Posterior cingulate gyrus (tissue), 11 donors: ENCODE measurements at regions not wholly inside any gene's neighbourhood (a gene's known extent, or its start where the extent isn't known, plus 50 kb on each side); places are given as distances from the start of the nearest gene placed in this dataset.
"Not testable (repeated sequence)": the region's sequence is repeated elsewhere in the genome, so short reads cannot be mapped to it uniquely, and the experiment has no call there.

Experiments used
- DNase-seq, 10 donors: peaks; one replicate each; pipeline versions ENCODE4 v3.0.0 to v3.0.0-alpha.2; 2020 to 2021; ENCODE audit warnings: mixed read lengths in 3 of 10
- intact Hi-C: fragments of 100-400 bp; cut with DNase I; formaldehyde crosslinking; loops from one replicate; pipeline ENCODE4 v1.15.1; 2023

DNA sequence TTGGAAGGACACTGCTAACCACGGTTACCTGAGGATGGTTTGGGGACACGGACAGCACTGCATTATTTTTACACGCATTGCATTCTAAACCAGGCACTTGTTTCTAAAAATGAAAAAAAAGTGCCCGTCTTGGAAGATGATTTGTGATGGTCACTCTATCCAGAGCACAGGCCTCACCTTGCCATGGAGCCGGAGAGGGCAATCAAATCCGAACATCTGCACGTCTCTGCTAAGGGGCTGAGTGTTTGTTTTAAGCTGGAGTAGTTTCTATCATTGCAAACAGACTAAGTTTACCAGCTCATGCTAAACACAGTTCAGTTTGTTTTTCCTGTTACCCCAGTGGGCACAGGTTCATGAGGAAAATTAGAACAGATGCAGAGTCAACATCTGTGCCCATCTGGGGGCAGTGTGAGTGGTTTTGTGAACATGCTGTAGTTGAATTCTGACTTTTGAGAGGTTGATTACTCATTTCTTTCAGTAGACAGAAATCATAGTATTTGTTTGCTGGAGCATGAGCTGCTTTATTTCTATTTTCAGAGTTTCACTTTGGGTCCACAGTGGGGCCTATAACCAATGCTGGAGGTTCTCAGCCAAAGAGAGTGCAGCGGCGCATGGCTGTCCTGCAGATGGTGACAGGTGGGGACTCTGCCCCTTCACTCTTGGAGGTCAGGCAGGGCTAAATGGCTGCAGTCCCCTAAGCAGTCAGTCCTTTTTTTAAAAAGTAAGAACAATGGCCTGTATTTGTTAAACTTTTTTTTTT lies 65.4 kb upstream of the ENPP6 start:
- intact Hi-C loops: no loop called here
- DNase-seq: no peak

- no peak for DNase-seq
- intact Hi-C loops: no loop called here
Observed at GRCh38 chr4:184282251-184282713, 64.6 kb upstream of the ENPP6 start.

DNA sequence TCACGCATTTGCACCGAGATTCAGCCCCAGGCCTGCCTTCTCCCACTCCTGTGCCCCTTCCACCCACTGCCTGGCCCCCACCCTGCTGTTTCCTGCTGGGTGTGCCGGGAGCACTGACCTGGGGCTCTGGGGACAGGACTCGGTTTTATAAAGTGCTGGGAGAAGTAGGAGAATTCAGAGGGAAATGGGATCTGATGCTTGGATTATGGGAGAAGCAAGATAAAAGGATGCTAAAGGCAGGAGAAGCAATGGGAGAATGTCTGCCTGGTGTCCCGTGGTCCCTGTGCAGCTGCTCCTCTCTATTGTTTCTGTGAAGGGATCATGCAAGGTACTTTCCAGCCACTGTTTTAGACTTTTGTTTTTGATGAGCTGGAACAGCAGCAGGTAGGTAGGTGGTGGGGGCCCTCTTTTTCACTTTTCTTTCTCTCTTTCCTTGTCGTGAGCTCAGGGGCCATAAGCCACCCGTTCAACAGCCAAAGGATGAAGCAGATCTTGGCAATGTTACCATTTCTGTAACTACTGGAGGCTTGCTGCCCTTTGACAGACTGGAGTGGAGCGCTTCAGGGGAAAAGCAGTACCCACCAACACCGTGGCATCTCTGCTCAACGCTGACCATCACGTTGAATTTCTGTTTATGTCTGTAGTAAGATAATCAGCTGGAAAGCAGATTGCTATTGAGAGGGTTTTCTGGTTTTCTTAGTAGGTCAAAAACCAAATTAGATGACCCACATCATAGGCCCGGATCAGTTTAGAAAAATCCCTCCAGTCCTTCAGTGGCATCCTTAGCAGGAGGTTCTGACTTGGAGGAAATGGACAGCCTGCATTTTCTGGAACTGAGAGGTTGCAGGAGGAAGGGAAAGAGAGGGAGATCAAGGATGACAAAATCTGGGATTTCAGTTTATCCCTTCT lies 63.8 kb upstream of the ENPP6 start:
- intact Hi-C loops: no loop called here
- DNase-seq: no peak

DNA sequence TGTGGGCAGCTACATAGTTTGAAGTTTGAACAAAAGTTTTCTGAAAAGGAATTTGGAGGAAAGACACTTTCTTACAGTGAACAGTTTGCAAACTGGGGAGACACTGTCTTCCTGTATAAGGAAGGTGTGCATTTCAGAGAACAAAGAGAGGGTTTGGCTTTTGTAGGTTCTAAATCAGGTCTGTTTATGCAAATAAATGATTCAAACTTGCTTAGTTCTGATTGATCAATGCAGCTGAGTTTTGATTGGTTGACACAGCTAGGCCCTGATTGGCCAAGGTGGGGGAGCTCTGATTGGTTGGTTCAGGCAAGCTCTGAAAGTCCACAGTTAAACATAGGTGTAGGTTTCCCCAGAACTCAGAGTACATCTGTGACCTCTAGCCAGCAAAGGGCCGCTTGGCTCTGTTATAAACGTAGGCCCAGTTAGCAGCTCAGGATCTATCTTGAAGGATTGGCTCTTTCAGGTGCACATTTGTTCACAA lies 63.0 kb upstream of the ENPP6 start:
- DNase-seq: no peak
- intact Hi-C loops: no loop called here

- DNase-seq: no peak
- intact Hi-C loops: no loop called here
Observed at GRCh38 chr4:184280137-184280536, 62.5 kb upstream of the ENPP6 start.

DNA sequence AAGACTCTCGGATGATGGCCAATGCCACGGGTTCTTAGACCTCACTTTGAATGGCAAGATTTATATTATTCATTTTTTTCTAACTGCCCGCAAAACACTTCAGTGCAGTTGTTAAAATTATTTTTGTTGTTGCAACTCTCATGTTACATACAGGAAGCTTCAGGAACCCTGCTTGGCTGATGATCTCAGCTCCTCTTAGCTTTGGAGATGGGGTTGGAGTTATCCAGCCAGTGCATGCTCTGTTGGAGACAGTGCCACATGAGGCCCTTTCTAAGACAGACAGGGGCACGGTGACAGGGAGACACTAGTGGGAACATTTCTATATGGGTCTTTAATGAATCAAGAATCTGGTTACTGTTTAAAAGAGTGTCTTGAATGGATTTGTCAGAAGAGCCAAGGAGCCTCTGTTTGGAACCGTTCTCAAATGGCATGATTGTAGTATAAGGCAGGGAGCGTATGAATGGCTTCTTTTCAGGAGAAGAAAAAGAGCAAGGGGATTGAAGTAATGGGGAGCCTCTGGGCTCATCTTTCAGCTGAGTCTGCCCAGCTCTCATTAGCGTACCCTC lies 61.9 kb upstream of the ENPP6 start:
- no peak for DNase-seq
- intact Hi-C loops: no loop called here

DNA sequence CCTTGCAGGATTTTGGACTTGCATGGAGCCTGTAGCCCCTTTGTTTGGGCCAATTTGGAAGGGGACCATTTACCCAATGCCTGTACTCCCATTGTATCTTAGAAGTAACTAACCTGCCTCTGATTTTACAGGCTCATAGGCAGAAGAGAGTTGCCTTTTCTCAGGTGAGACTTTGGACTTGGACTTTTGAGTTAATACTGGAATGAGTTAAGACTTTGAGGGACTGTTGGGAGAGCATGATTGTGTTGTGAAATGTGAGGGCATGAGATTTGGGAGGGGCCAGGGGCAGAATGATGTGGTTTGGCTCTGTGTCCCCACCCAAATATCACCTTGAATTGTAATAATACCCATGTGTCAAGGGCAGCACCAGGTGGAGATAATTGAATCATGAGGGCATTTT lies 60.1 kb upstream of the ENPP6 start:
- DNase-seq, intact Hi-C loops: not testable (repeated sequence)

- DNase-seq, intact Hi-C loops: not testable (repeated sequence)
Observed at GRCh38 chr4:184277010-184277409, 59.3 kb upstream of the ENPP6 start.

DNA sequence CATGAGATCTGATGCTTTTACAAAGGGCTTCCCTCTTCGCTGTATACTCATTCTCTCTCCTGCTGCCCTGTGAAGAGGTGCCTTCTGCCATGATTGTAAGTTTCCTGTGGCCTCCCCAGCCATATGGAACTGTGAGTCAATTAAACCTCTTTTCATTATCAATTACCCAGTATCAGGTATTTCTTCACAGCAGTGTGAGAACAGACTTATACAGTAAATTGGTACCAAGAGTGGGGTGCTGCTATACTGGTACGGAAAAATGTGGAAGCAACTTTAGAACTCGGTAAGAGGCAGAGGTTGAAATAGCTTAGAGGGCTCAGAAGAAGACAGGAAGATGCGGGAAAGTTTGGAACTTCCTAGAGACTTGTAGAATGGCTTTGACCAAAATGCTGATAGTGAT lies 58.7 kb upstream of the ENPP6 start:
- intact Hi-C loops, DNase-seq: not testable (repeated sequence)

DNA sequence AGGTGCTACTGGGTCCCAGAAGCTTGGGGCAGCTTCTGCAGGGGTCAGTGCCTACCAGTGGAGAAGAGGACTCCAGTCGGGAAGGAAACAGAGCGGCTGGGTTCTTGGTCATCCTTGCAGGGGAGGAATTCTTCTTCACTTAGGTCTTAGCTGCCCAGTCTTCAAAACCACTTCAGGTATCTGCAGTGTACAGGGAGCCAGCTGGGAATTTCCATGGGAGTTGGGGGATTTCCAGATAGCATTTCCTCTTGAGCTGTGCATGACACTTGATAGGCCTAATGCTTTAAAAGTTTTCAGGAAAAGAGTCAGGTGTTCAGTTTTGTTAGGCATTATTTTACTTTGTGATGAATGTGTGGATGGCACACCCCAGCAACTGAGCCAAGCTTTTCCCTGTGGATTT lies 58.1 kb upstream of the ENPP6 start:
- no peak for DNase-seq
- intact Hi-C loops: no loop called here

DNA sequence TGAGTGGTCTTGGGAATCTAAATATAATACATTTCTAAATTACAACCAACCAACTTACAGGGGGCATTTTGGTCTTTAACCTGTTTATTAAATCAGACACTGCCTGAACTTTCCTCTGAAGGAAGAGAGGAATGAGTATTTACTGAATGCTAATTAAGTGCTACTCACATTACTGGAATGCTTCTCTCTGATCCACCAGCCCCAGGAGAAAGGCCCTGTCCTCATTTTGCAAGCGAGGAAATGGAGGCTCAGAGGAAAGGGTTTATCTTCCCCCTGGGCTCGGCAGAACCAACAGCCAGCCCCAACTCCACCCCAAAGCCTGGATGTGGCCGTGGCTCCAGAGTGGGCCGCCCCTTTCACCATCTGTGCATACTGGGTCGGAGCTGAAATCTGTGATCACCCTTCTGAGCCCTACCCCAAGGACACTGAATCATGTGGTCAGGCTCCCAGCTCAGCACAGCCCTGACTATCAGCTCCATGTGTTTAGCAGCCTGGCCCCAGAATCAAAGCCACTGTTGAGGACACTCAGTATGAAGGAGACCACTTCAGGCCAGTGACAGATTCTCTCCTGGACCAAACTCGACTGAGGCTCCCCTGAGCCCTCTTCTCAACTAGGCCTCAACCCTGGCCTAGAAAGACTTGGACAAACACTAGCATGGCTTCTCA lies 56.7 kb upstream of the ENPP6 start:
- no peak for DNase-seq
- intact Hi-C loops: no loop called here

- no peak for DNase-seq
- intact Hi-C loops: no loop called here
Observed at GRCh38 chr4:184273166-184274147, 55.8 kb upstream of the ENPP6 start.

DNA sequence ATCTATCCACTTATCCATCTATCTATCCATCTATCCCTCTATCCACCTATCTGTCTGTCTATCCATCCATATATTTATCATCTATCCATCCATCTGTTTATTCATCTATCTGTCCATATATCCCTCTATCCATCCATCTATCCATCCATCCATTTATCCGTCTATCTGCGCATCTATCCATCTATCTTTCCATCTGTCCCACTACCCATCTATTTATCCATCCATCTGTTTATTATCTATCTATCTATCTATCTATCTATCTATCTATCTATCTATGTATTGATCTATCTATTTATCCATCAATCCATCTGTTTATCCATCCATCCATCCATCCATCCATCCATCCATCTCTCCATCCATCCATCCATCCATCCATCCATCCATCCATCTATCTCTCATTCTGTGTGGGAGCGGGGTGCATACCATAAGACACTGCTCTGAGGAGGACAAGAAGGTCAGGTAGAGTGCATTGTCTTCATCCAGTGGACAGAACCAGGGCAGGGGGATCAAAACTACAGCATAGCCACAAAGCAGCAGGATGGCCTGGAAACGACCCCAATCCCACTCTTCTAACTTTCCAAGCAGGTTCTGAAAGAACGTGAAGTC lies 53.2 kb upstream of the ENPP6 start:
- intact Hi-C loops: no loop called here
- DNase-seq: no peak

DNA sequence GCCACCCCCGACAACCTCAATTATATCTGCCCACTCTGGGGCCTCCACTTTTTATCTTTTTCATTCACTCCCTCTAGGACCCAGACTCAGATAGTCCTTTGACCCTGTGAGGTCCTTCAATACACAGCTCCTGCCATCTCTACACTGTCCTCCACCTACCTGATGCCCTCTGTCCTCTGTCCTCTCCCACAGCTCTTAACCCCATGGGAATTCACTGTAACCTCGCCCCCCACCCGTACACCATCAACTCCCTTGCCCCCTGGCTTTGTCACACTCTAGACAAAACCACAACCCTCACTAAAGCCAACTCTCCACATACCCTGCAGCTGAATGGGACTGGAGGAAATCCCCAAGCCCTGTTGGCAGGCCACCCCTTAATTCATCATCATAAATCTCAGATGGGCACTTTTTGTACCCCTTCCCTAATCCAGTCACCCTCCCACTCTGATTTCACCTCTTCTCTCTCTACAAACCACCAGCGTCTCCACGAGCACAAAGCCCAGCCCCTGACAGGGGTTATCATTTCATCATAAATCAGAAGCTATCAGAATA lies 52.3 kb upstream of the ENPP6 start:
- intact Hi-C loops: loop anchor here (10.0 kb wide), 2 partner anchors 75 to 115 kb away; no protein-coding TSS in a partner anchor
- DNase-seq: no peak

DNA sequence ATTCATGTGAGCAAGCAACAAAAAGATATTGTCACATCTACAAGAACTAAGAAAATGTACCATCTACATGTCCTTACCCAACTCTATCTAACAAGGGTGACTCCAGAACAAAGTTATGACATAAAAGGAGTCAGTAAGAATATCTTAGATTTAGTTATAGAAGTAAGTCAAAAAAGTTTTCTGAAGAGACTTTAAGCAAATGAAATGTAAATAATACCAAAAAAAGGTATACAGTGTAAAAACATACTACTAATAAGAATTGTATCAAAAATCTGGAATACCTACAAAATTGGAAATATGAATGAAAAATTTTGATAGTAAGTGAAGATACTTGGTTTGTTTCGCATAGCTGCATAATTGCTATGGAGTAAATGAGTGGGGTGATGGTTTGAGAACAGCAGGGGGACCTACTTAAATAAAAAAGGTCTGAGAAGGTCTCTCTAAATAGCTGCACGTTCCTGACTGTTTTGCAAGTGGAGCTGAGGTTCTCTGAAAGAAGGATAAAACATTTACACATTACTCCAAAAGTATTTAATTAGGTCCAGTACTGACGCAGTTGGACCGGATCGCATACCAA lies 51.0 kb upstream of the ENPP6 start:
- intact Hi-C loops: loop anchor here (10.0 kb wide), 2 partner anchors 76 to 116 kb away; no protein-coding TSS in a partner anchor
- DNase-seq: no peak

GRCh38 chr4:184267673-184268583 lies 50.3 kb upstream of the ENPP6 start:
- peak in 2 of 10 donors; percentile 31 to 37 for DNase-seq
- intact Hi-C loops: loop anchor here (10.0 kb wide), 2 partner anchors 77 to 117 kb away; no protein-coding TSS in a partner anchor
